ENCODE measurements at regions not wholly inside any gene's neighbourhood (a gene's known extent, or its start where the extent isn't known, plus 50 kb on each side); places are given as distances from the start of the nearest gene placed in this dataset.

DNA sequence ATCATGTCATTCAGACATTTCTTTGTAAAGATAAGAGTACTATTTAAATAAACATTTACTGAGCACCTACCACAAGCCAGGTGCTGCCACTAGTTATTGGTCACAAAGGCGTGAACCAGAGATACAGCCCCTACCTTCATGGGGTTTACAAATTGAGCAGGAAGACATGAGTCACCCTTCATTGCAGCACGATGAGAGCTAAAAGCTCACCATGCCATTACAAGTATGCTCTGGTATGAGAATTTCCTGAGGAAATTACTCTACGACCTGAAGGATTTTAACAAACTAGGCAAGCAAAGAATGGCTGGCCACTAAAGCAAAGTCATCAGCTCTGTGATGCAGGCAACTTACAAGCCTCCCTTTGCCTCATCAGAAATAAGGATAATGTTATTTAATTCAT, 346.8 kb downstream of the BRINP2 start:
- no peaks in the 10 kb centered on the region for H3K9me3 ChIP-seq
- TF ChIP-seq CTCF (IDR thresholded peaks at IDR 0.05) (no peak), EP300 (IDR thresholded peaks at IDR 0.05) (no peak), POLR2A (IDR thresholded peaks at IDR 0.05) (no peak)
- H3K27me3 ChIP-seq: no peaks in the 10 kb centered on the region
- H3K27ac ChIP-seq: no peak overlapping the region
- DNase-seq (ENCODE audit: low spot score in 2 of 2): no peak
- H3K4me3 ChIP-seq: no peak overlapping the region
- no peaks in the 10 kb centered on the region for H3K4me1 ChIP-seq
- H3K36me3 ChIP-seq: no peaks in the 10 kb centered on the region
- 43 to 50% methylated on average over 3 of the region's 3 CpGs for WGBS, 2 donors

GRCh38 chr1:177514207-177514606, 343.4 kb downstream of the BRINP2 start:
- DNase-seq (ENCODE audit: low spot score in 2 of 2): no peak
- TF ChIP-seq CTCF (IDR thresholded peaks at IDR 0.05): no peak
- TF ChIP-seq POLR2A (IDR thresholded peaks at IDR 0.05): no peak
- no peak for TF ChIP-seq EP300 (IDR thresholded peaks at IDR 0.05)
- Histone ChIP-seq H3K36me3 (no peaks in the 10 kb centered on the region), H3K4me3 (no peak overlapping the region), H3K27ac (no peak overlapping the region), H3K9me3 (no peaks in the 10 kb centered on the region), H3K27me3 (no peaks in the 10 kb centered on the region), H3K4me1 (no peaks in the 10 kb centered on the region)

DNA sequence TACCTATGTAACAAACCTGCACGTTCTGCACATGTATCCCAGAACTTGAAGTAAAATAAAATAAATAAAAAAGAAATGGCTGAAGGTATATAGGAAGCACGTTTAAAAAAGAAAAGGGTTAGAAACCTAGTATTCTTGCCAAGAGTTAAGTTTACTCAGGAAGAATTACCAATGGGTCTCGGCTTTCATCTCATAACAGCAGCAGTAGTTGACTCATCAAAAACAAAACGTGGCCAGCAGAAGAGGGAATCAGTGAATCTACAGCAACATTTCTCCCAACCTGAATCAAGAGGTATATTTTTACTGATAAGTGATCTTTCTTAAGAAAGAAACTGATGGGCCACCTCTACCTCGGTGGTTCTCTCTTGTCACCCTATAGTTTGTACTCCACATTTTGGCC, 340.3 kb downstream of the BRINP2 start:
- no peak for DNase-seq (ENCODE audit: low spot score in 2 of 2)
- H3K9me3 ChIP-seq: peaks cover 0 to 9% (median 0%) of the 10 kb centered on the region in 4 donors
- H3K27ac ChIP-seq: no peak overlapping the region
- WGBS, 2 donors: 71 to 77% methylated on average over 5 of the region's 5 CpGs
- TF ChIP-seq CTCF (IDR thresholded peaks at IDR 0.05) (no peak), POLR2A (IDR thresholded peaks at IDR 0.05) (no peak), EP300 (IDR thresholded peaks at IDR 0.05) (no peak)
- no peaks in the 10 kb centered on the region for H3K27me3 ChIP-seq
- H3K36me3 ChIP-seq: no peaks in the 10 kb centered on the region
- no peak overlapping the region for H3K4me3 ChIP-seq
- no peaks in the 10 kb centered on the region for H3K4me1 ChIP-seq

GRCh38 chr1:177505905-177506590, 335.3 kb downstream of the BRINP2 start:
- peaks cover 0 to 11% (median 0%) of the 10 kb centered on the region in 4 donors for H3K9me3 ChIP-seq
- no peak for TF ChIP-seq POLR2A (IDR thresholded peaks at IDR 0.05)
- no peak for DNase-seq (ENCODE audit: low spot score in 2 of 2)
- H3K27ac ChIP-seq: no peak overlapping the region
- no peaks in the 10 kb centered on the region for H3K4me1 ChIP-seq
- WGBS, 2 donors: 43 to 73% methylated on average over 1 of the region's 1 CpG
- no peaks in the 10 kb centered on the region for H3K27me3 ChIP-seq
- no peaks in the 10 kb centered on the region for H3K36me3 ChIP-seq
- no peak overlapping the region for H3K4me3 ChIP-seq

DNA sequence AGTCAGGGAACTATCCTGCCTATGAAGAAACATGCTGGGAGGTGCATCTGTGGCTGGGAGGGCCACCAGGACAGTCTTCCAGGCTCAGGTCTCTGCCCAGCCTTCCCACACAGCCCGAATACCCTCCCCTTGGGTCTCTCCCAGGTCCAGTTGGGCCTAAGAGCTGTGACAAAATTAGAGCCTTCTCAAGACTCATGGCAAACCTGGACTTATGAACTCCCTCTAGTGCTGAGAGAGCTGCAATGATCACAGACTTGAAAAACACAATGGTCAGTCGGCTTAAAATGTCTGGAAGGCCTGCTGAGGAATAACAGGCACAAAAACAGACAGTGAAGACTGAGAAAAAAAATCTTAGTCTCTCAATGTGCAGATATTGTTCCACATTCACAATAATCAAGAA, 325.1 kb downstream of the BRINP2 start:
- Histone ChIP-seq H3K4me3 (no peak overlapping the region), H3K27ac (no peak overlapping the region), H3K36me3 (no peaks in the 10 kb centered on the region), H3K4me1 (no peaks in the 10 kb centered on the region), H3K9me3 (peaks cover 0 to 15% (median 0%) of the 10 kb centered on the region in 4 donors), H3K27me3 (no peaks in the 10 kb centered on the region)
- no peak for DNase-seq (ENCODE audit: low spot score in 2 of 2)
- no peak for TF ChIP-seq EP300 (IDR thresholded peaks at IDR 0.05)
- 69 to 83% methylated on average over 2 of the region's 2 CpGs for WGBS, 2 donors

DNA sequence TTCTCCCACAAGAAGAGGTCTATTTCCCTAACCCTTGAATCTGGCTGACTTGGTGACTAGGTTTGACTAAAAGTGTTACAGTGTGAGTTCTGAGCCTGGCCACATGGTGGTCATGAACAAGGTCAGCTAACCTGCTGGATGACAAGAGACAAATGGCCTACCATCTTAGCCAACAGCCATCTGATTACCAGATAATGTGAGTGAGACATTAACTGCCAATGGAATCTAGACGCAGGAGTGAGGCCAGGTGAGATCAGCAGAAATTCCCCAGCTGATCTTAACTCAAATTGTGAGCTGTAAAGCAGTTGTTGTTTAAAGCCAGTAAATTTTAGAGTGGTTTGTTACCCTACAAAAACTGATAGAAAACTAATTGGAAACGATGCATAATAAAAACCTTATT, 320.0 kb downstream of the BRINP2 start:
- H3K9me3 ChIP-seq: peaks cover 0 to 2% (median 0%) of the 10 kb centered on the region in 4 donors
- no peak for TF ChIP-seq EP300 (IDR thresholded peaks at IDR 0.05)
- no peak for TF ChIP-seq CTCF (IDR thresholded peaks at IDR 0.05)
- TF ChIP-seq POLR2A (IDR thresholded peaks at IDR 0.05): no peak
- WGBS, 2 donors: 88 to 91% methylated on average over 2 of the region's 2 CpGs
- H3K4me1 ChIP-seq: no peaks in the 10 kb centered on the region
- no peaks in the 10 kb centered on the region for H3K27me3 ChIP-seq
- no peak overlapping the region for H3K27ac ChIP-seq
- no peaks in the 10 kb centered on the region for H3K36me3 ChIP-seq
- H3K4me3 ChIP-seq: no peak overlapping the region
- no peak for DNase-seq (ENCODE audit: low spot score in 2 of 2)

Measured in tibial nerve (tissue), 4 donors.